ENCODE measurements at regions not wholly inside any gene's neighbourhood (a gene's known extent, or its start where the extent isn't known, plus 50 kb on each side); places are given as distances from the start of the nearest gene placed in this dataset.
"Not testable (repeated sequence)": the region's sequence is repeated elsewhere in the genome, so short reads cannot be mapped to it uniquely, and the experiment has no call there.

- not testable (repeated sequence) for H3K9me3 Mint-ChIP-seq; H3K36me3 Mint-ChIP-seq; DNase-seq (ENCODE audit: low spot score in 2 of 2); H3K27ac Mint-ChIP-seq; ATAC-seq
Measured at GRCh38 chr15:77890911-77891801, 186.4 kb downstream of the TBC1D2B start.

- not testable (repeated sequence) for ATAC-seq; H3K36me3 Mint-ChIP-seq; DNase-seq (ENCODE audit: low spot score in 2 of 2); H3K9me3 Mint-ChIP-seq
- H3K27ac Mint-ChIP-seq: peak overlapping the region in 1 of 2 donors; percentile 10
Measured at GRCh38 chr15:77889828-77890725, 187.4 kb downstream of the TBC1D2B start.

- DNase-seq (ENCODE audit: low spot score in 2 of 2): no peak
- H3K9me3 Mint-ChIP-seq: no peaks in the 10 kb centered on the region
- H3K36me3 Mint-ChIP-seq: no peaks in the 10 kb centered on the region
- H3K27ac Mint-ChIP-seq: peak overlapping the region in 1 of 2 donors; percentile 10
- ATAC-seq: no peak
Measured at GRCh38 chr15:77889009-77889806, 188.3 kb downstream of the TBC1D2B start.

- H3K36me3 Mint-ChIP-seq; H3K9me3 Mint-ChIP-seq; DNase-seq (ENCODE audit: low spot score in 2 of 2); H3K27ac Mint-ChIP-seq: not testable (repeated sequence)
- peak; percentile 64 to 80 for ATAC-seq
Measured at GRCh38 chr15:77887563-77888429, 189.7 kb downstream of the TBC1D2B start.

GRCh38 chr15:77886805-77887448, 190.6 kb downstream of the TBC1D2B start:
- DNase-seq (ENCODE audit: low spot score in 2 of 2): no peak
- Mint-ChIP-seq H3K27ac (no peak overlapping the region), H3K36me3 (no peaks in the 10 kb centered on the region), H3K9me3 (no peaks in the 10 kb centered on the region)
- ATAC-seq: no peak

- H3K9me3 Mint-ChIP-seq; H3K36me3 Mint-ChIP-seq; DNase-seq (ENCODE audit: low spot score in 2 of 2); ATAC-seq; H3K27ac Mint-ChIP-seq: not testable (repeated sequence)
Measured at GRCh38 chr15:77885877-77886500, 191.5 kb downstream of the TBC1D2B start.

GRCh38 chr15:77883012-77883411, 194.5 kb downstream of the TBC1D2B start:
- DNase-seq (ENCODE audit: low spot score in 2 of 2); ATAC-seq; H3K9me3 Mint-ChIP-seq; H3K27ac Mint-ChIP-seq; H3K36me3 Mint-ChIP-seq: not testable (repeated sequence)

GRCh38 chr15:77881950-77882349, 195.6 kb downstream of the TBC1D2B start:
- DNase-seq (ENCODE audit: low spot score in 2 of 2): no peak
- no peaks in the 10 kb centered on the region for H3K9me3 Mint-ChIP-seq
- no peaks in the 10 kb centered on the region for H3K36me3 Mint-ChIP-seq
- no peak overlapping the region for H3K27ac Mint-ChIP-seq
- no peak for ATAC-seq

- ATAC-seq; H3K27ac Mint-ChIP-seq; DNase-seq (ENCODE audit: low spot score in 2 of 2); H3K9me3 Mint-ChIP-seq; H3K36me3 Mint-ChIP-seq: not testable (repeated sequence)
Measured at GRCh38 chr15:77881535-77881934, 196.0 kb downstream of the TBC1D2B start.

- not testable (repeated sequence) for H3K36me3 Mint-ChIP-seq; DNase-seq (ENCODE audit: low spot score in 2 of 2); H3K27ac Mint-ChIP-seq; H3K9me3 Mint-ChIP-seq; ATAC-seq
Measured at GRCh38 chr15:77879466-77879865, 198.0 kb downstream of the TBC1D2B start.

- no peak for DNase-seq (ENCODE audit: low spot score in 2 of 2)
- Mint-ChIP-seq H3K27ac (no peak overlapping the region), H3K36me3 (no peaks in the 10 kb centered on the region), H3K9me3 (no peaks in the 10 kb centered on the region)
- ATAC-seq: no peak
Measured at GRCh38 chr15:77877869-77878577, 199.5 kb downstream of the TBC1D2B start.

- not testable (repeated sequence) for H3K9me3 Mint-ChIP-seq, H3K36me3 Mint-ChIP-seq
Measured at GRCh38 chr15:77876107-77876820, 201.2 kb downstream of the TBC1D2B start.

GRCh38 chr15:77875066-77875721, 202.3 kb downstream of the TBC1D2B start:
- H3K36me3 Mint-ChIP-seq, H3K9me3 Mint-ChIP-seq, H3K27ac Mint-ChIP-seq: not testable (repeated sequence)
- DNase-seq (ENCODE audit: low spot score in 2 of 2): peak in 1 of 2 donors; percentile 38
- ATAC-seq: peak; percentile 60 to 68

More at GRCh38 chr15:77876107-77876820, 201.2 kb downstream of the TBC1D2B start:
- H3K27ac Mint-ChIP-seq; ATAC-seq; DNase-seq (ENCODE audit: low spot score in 2 of 2): not testable (repeated sequence)

Measured in activated naive CD4-positive, alpha-beta T cell treated with anti-CD3 and anti-CD28 coated beads, Interleukin-2, amount 50 U/mL, for 72 hours (primary cell).